ENCODE measurements at regions not wholly inside any gene's neighbourhood (a gene's known extent, or its start where the extent isn't known, plus 50 kb on each side); places are given as distances from the start of the nearest gene placed in this dataset.
A peak's percentile ranks its signal among the peaks of the same experiment; 100 is the strongest.
"Not testable (repeated sequence)": the region's sequence is repeated elsewhere in the genome, so short reads cannot be mapped to it uniquely, and the experiment has no call there.

GRCh38 chr5:13640270-13640669 is 304.2 kb downstream of the DNAH5 start:
- no peak for DNase-seq (ENCODE audit: low spot score)

- DNase-seq (ENCODE audit: low spot score) = no peak
These were observed 311.8 kb downstream of the DNAH5 start for GRCh38 chr5:13632676-13633075.

- DNase-seq (ENCODE audit: low spot score) = no peak
These were observed 315.3 kb downstream of the DNAH5 start for GRCh38 chr5:13629218-13629617.

- DNase-seq (ENCODE audit: low spot score) = no peak
These were observed 316.6 kb downstream of the DNAH5 start for GRCh38 chr5:13627673-13628454.

GRCh38 chr5:13625616-13626198 is 318.8 kb downstream of the DNAH5 start:
- no peak for DNase-seq (ENCODE audit: low spot score)

GRCh38 chr5:13624283-13625074 is 320.0 kb downstream of the DNAH5 start:
- no peak for DNase-seq (ENCODE audit: low spot score)

GRCh38 chr5:13613621-13614020 is 330.9 kb downstream of the DNAH5 start:
- no peak for DNase-seq (ENCODE audit: low spot score)

GRCh38 chr5:13611604-13612003 is 332.9 kb downstream of the DNAH5 start:
- DNase-seq (ENCODE audit: low spot score) = no peak

GRCh38 chr5:13609504-13609903 is 335.0 kb downstream of the DNAH5 start:
- DNase-seq (ENCODE audit: low spot score) = no peak

- DNase-seq (ENCODE audit: low spot score) = no peak
These were observed 338.4 kb downstream of the DNAH5 start for GRCh38 chr5:13606051-13606450.

GRCh38 chr5:13601112-13601511 is 343.4 kb downstream of the DNAH5 start:
- no peak for DNase-seq (ENCODE audit: low spot score)

GRCh38 chr5:13595978-13596377 is 348.5 kb downstream of the DNAH5 start:
- no peak for DNase-seq (ENCODE audit: low spot score)

- DNase-seq (ENCODE audit: low spot score) = no peak
These were observed 352.9 kb downstream of the DNAH5 start for GRCh38 chr5:13591621-13592020.

- DNase-seq (ENCODE audit: low spot score) = no peak
These were observed 359.2 kb downstream of the DNAH5 start for GRCh38 chr5:13585324-13585723.

- DNase-seq (ENCODE audit: low spot score) = no peak
These were observed 362.6 kb downstream of the DNAH5 start for GRCh38 chr5:13581914-13582313.

- peak; percentile 30 for DNase-seq (ENCODE audit: low spot score)
These were observed 363.4 kb downstream of the DNAH5 start for GRCh38 chr5:13581132-13581531.

- DNase-seq (ENCODE audit: low spot score) = peak; percentile 70
These were observed 364.4 kb downstream of the DNAH5 start for GRCh38 chr5:13580058-13580457.

GRCh38 chr5:13579091-13579490 is 365.4 kb downstream of the DNAH5 start:
- DNase-seq (ENCODE audit: low spot score) = not testable (repeated sequence)

- DNase-seq (ENCODE audit: low spot score) = not testable (repeated sequence)
These were observed 366.0 kb downstream of the DNAH5 start for GRCh38 chr5:13578311-13579039.

- no peak for DNase-seq (ENCODE audit: low spot score)
These were observed 369.9 kb downstream of the DNAH5 start for GRCh38 chr5:13574574-13574973.

- no peak for DNase-seq (ENCODE audit: low spot score)
These were observed 372.3 kb downstream of the DNAH5 start for GRCh38 chr5:13572163-13572562.

- no peak for DNase-seq (ENCODE audit: low spot score)
These were observed 375.3 kb downstream of the DNAH5 start for GRCh38 chr5:13569090-13569715.

Measured in mucosa of gallbladder (tissue), 1 donor.